NCI-H345 (cell line): ENCODE measurements at regions not wholly inside any gene's neighbourhood (a gene's known extent, or its start where the extent isn't known, plus 50 kb on each side); places are given as distances from the start of the nearest gene placed in this dataset.
"Not testable (repeated sequence)": the region's sequence is repeated elsewhere in the genome, so short reads cannot be mapped to it uniquely, and the experiment has no call there.

Source experiments
- DNase-seq: peaks from one replicate; lab custom pipeline; 2025; lab: John Stamatoyannopoulos, UW

DNA sequence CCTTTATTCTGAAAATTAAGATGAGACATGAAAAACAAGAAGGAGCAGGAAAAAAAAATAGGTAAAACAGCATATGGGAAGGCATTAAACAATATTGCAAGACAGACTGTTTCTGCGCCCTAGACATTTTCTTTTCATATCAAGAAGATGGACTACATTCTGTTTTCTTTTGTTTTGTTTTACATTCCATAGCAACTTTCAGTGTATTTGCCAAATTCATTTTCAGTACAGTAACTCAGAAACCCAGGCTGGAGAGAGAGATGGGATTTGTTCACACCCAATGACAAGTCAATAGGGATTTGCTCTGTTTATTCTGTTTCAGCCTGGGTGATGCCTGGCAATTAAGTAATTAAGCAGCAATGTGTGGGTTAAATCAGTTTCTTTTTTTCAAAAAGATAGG lies 892.8 kb upstream of the DIAPH2 start:
- no peak for DNase-seq

- DNase-seq: no peak
Measured at GRCh38 chrX:95797344-95797743, 887.3 kb upstream of the DIAPH2 start.

- no peak for DNase-seq
Measured at GRCh38 chrX:95823796-95824195, 860.8 kb upstream of the DIAPH2 start.

- no peak for DNase-seq
Measured at GRCh38 chrX:95835223-95835622, 849.4 kb upstream of the DIAPH2 start.

DNA sequence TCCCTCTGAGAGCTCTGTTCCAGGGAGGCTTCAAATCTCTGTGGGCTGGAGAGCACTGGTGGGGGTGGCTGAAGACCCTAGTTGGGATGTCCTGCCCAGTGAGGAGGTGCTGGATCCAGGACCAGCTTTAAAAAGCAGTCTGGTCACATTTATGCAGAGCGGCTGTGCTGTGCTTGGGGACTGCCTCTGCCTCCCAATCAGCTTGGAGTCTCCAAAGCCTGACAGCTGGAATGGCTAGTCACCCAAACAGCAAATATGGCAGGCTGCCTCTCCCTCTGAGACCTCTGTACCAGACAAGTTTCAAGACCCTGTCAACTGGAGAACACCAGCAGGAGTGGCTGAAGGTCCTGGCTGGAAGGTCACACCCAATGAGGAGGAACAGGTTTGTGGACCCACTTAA lies 848.1 kb upstream of the DIAPH2 start:
- DNase-seq: no peak

GRCh38 chrX:95841863-95842262 lies 842.8 kb upstream of the DIAPH2 start:
- no peak for DNase-seq

GRCh38 chrX:95860127-95860526 lies 824.5 kb upstream of the DIAPH2 start:
- no peak for DNase-seq

DNA sequence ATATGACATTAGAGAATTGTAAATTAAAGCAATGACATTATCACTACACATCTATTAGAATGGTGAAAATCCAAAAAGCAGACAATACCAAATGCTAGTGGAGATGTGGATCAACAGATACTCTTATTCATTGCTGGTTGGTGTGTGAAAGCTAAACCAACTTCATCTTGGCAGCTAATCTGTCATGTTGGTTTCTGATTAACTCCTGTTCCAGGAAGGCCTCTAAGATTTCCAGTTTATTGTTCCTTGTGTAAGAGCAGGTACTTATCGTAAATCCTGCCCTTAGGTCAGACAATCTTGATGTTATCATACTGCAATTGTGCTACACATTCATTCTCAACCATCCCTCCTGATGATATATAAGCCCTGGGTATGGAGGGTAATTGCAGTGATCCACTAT lies 809.0 kb upstream of the DIAPH2 start:
- no peak for DNase-seq

DNA sequence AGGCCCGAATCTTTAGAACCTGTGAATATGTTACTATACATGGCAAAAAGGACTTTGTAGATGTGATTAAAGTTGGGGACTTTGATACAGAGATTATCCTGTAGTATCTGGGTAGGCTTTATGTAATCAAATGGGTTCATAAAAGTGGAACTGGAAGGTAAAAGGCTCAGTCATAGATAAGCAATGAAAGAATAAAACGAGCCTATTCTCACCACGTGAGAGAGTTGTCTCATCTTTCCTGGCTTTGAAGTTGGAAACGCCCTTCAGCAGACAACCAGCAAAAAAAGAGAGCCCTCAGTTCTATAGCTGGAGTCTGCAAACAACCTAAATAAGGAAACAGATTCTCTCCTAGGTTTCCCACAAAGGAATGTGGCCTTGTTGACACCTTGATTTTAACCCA lies 805.8 kb upstream of the DIAPH2 start:
- no peak for DNase-seq

- DNase-seq: no peak
Measured at GRCh38 chrX:95884186-95884585, 800.5 kb upstream of the DIAPH2 start.

DNA sequence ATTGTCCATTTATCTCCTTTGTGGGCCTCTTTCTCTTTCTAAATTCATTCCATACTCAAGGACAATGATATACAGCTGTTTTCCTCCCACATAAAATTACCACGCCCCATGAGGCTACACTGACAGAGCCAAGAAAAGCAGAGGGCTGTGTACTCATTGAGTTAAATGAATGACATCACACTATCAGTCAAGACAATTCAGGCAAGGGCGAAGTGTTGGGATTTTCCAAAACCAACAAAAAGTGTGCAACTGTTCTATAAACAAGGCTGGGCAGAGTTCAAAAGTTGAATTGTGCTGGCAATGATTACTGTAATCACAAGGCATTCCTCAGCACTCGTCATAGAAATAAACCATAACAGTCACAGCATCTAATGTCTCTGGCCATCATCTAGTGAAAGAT lies 799.6 kb upstream of the DIAPH2 start:
- no peak for DNase-seq

- no peak for DNase-seq
Measured at GRCh38 chrX:95889279-95889678, 795.4 kb upstream of the DIAPH2 start.

DNA sequence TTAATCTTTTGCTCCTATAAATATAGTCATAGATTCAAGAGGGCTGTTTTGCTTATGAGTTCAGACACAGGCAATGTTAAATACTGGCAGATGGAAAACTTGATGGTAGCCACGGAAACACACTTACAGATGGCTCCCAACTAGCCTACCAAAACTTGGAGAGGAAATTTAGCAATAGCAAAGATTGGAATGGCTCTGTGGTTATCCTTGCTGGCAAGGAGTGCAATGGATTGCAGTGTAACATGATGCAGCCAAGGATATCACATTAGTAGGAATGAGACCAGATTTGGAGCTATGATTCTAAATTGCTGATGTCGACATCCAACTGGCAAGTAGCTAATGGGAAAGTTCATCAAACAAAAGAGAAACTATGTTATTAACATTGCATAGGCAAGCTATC lies 791.0 kb upstream of the DIAPH2 start:
- no peak for DNase-seq

- no peak for DNase-seq
Measured at GRCh38 chrX:95903490-95903889, 781.2 kb upstream of the DIAPH2 start.

DNA sequence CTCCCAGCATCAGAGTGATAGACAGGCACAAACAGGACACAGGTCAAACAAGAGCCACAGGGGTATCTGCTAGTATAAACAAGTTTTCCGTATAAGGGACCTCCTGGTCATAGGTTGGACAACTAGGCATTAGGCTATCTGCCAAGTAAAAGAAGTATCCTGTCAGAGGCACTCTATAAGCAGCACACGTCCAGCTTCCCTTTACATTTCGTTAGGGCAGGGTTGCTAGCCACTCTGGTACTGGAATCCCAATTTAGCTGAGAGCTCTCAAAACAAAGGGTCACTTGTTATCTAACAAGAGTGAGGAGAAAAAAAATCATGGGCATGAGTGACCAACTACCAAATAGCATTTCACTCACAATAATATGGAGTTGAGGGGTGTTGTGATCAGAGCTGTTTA lies 780.7 kb upstream of the DIAPH2 start:
- DNase-seq: no peak

GRCh38 chrX:95907081-95907480 lies 777.6 kb upstream of the DIAPH2 start:
- no peak for DNase-seq

- DNase-seq: no peak
Measured at GRCh38 chrX:95911062-95911461, 773.6 kb upstream of the DIAPH2 start.

- no peak for DNase-seq
Measured at GRCh38 chrX:95919605-95920004, 765.0 kb upstream of the DIAPH2 start.

DNA sequence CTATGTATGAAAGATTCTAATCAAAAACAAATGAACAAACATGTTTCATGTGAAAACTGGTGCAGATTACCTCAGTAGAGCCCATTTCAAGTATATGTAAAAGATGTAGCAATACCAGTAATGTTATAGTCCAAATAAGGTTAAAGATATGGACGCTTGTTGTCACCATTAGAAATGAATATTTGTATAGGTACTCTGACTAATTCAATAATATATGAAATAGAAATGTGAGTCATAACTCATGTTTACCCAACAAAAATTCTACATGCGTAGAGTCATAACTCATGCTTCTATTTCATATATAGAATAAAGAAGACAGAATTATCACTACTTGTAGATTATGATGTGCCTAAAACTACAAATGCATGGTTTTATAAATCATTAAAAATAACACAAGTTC lies 739.1 kb upstream of the DIAPH2 start:
- no peak for DNase-seq

DNA sequence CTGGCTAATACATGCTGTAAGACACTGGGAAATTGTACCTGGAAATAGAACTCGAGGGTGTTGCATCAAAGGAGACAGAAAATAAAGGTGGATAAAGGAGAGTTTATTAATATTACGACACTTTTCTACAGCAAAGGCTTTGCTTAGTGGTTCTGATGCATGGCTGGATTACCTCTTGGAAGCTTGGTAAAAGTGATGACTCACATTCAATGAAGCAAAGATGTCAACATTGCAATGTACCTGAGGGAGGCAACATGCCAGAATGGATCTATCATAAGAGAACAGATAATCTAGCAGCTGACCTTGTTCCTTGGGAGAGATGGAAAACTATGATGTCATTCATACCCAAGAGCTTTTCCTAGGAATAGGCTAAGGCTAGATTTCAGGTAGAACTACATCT lies 735.1 kb upstream of the DIAPH2 start:
- DNase-seq: no peak

- no peak for DNase-seq
Measured at GRCh38 chrX:95950679-95951078, 734.0 kb upstream of the DIAPH2 start.

DNA sequence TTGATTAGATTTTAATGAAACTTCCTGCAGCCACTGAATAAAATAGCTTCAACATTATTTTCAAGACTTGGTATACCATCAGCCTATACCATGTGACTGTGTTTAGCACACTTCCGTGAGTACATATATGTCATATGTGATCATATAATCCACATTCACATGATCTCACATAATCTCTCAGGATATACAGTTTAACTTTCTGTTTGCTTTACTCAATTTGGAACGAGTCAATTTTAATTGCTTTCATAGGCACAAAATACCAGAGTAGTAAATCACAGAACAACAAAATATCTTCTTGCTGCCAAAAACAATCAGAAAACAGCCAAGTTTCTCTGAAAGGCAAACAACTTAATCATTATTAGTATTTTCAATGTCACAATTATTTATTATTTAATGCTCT lies 731.1 kb upstream of the DIAPH2 start:
- no peak for DNase-seq

- no peak for DNase-seq
Measured at GRCh38 chrX:95956745-95957144, 727.9 kb upstream of the DIAPH2 start.

DNA sequence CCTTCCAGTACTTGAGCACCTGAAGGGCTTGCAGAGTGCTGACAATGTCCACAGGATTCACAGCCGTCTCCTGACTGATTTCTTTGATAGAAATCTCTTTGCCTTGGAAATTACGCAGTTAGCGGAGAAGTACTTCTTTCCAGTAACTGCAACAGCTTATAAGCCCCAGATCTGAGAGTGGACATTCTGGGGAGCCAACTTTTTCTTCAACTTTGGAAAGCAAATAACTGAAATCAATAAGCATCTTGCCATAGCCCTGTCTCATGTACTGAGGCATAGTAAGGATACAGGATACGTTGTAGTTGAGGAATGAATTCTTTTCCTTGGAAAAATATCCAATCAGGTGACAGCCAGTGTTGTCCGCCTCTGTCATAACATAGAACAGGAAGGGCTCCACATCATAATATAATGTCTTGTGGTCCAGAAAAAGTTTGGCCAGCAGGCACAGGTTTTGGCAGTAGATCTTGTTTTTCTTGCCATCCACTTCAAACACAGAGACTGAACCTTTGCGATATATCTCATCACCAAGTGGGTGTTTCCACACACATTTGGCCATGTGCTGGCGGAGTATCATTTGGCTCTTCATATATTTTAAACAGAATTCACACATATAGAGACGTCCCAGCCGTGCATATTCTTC lies 711.1 kb upstream of the DIAPH2 start:
- not testable (repeated sequence) for DNase-seq

- no peak for DNase-seq
Measured at GRCh38 chrX:95974096-95974470, 710.6 kb upstream of the DIAPH2 start.
